Natural killer cell (primary cell): ENCODE measurements at regions not wholly inside any gene's neighbourhood (a gene's known extent, or its start where the extent isn't known, plus 50 kb on each side); places are given as distances from the start of the nearest gene placed in this dataset.
"Not testable (repeated sequence)": the region's sequence is repeated elsewhere in the genome, so short reads cannot be mapped to it uniquely, and the experiment has no call there.

ENCODE experiments used
- ATAC-seq, 3 donors: fragments of 150-1000 bp in 2 of 3; fragments of 200-7000 bp in 1 of 3; cut with Tn5 transposase; 1 replicate in 1 of 3; 2 replicates in 2 of 3; pipeline ENCODE4 v1.10.0; 2021; ENCODE audit warnings: mild to moderate bottlenecking in 2 of 3, moderate library complexity in 2 of 3
- DNase-seq, 2 donors: peaks; one replicate each; pipeline versions ENCODE4 v3.0.0 to v3.0.0-alpha.2; 2013 to 2021; ENCODE audit warnings: mixed read lengths in 1 of 2
- H3K27ac ChIP-seq: one replicate; pipeline ENCODE4 v1.5.1; 2013; ENCODE audit warnings: mild to moderate bottlenecking, low read length
- H3K27me3 ChIP-seq: one replicate; pipeline ENCODE4 v1.6.1; 2013; ENCODE audit warnings: low read length; ENCODE audit not compliant: control insufficient read depth, insufficient read depth
- H3K36me3 ChIP-seq: one replicate; pipeline ENCODE4 v1.6.1; 2013; ENCODE audit warnings: low read length; ENCODE audit not compliant: control insufficient read depth, insufficient read depth
- H3K4me1 ChIP-seq: one replicate; pipeline ENCODE4 v1.6.1; 2013; ENCODE audit warnings: low read length; ENCODE audit not compliant: control insufficient read depth, insufficient read depth
- H3K4me3 ChIP-seq: one replicate; pipeline ENCODE4 v1.5.1; 2013; ENCODE audit warnings: low read length
- H3K9me3 ChIP-seq: one replicate; pipeline ENCODE4 v1.6.1; 2013; ENCODE audit warnings: low read length; ENCODE audit not compliant: control insufficient read depth, insufficient read depth
- H3K27ac Mint-ChIP-seq, 2 donors: one replicate each; pipeline ENCODE4 v1.8.0; 2022; ENCODE audit warnings: mild to moderate bottlenecking in 2 of 2, mixed read lengths in 2 of 2, moderate library complexity in 1 of 2
- H3K27me3 Mint-ChIP-seq, 2 donors: one replicate each; pipeline ENCODE4 v1.8.0; 2022; ENCODE audit warnings: low read depth in 2 of 2, mixed read lengths in 2 of 2
- H3K36me3 Mint-ChIP-seq: one replicate; pipeline ENCODE4 v1.8.0; 2022; ENCODE audit warnings: mixed read lengths
- H3K4me1 Mint-ChIP-seq, 2 donors: one replicate each; pipeline ENCODE4 v1.8.0; 2022; ENCODE audit warnings: mixed read lengths in 2 of 2
- H3K4me3 Mint-ChIP-seq: one replicate; pipeline ENCODE4 v1.8.0; 2022; ENCODE audit warnings: mild to moderate bottlenecking, moderate library complexity, mixed read lengths
- H3K9me3 Mint-ChIP-seq, 2 donors: one replicate each; pipeline ENCODE4 v1.8.0; 2022; ENCODE audit warnings: mixed read lengths in 2 of 2
- WGBS: methylation state at CpG from one replicate; pipeline ENCODE4 v1.1.7; 2013; ENCODE audit warnings: missing lambda C conversion rate; ENCODE audit not compliant: insufficient coverage; 5-methylcytosine and 5-hydroxymethylcytosine counted together
- intact Hi-C: fragments of 100-400 bp; cut with micrococcal nuclease; formaldehyde crosslinking; loops from one replicate; pipeline ENCODE4 v1.14.2; 2022
- TF ChIP-seq, protein P1 (sequence below): fragments of 200-600 bp; IDR thresholded peaks from one replicate; pipeline ENCODE4 v1.8.0; 2022; ENCODE audit warnings: antibody characterized with exemption

DNA sequence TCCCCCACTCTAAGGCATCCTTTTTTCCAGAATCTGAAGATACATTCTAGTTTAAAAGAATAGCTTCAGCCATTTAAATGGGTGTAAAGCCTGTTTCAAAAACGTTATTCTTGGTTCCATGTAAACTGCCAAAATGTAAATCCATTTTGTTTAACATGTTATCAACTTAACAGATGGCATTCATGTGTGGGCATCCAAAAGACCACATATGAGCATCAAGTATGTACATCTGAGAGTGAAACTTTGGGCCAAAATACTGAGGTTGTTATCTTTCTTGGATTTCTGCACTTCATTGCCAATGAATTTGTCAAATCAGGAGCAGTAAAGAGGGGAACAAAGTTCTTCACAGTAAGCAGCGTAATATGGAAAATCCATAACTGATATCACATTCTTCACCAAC is 395.4 kb downstream of the ZNF804A start:
- H3K36me3 ChIP-seq, result no peaks in the 10 kb centered on the region
- Mint-ChIP-seq H3K36me3 (no peaks in the 10 kb centered on the region), H3K9me3 (peaks cover 8 to 10% of the 10 kb centered on the region in 2 donors), H3K27ac (no peak overlapping the region), H3K27me3 (no peaks in the 10 kb centered on the region), H3K4me3 (no peak overlapping the region), H3K4me1 (no peaks in the 10 kb centered on the region)
- no peak overlapping the region for H3K27ac ChIP-seq
- DNase-seq (no peak), ATAC-seq (no peak)
- no CpG with 5 or more reads among the region's 2 CpGs for WGBS
- TF ChIP-seq, protein P1, sequence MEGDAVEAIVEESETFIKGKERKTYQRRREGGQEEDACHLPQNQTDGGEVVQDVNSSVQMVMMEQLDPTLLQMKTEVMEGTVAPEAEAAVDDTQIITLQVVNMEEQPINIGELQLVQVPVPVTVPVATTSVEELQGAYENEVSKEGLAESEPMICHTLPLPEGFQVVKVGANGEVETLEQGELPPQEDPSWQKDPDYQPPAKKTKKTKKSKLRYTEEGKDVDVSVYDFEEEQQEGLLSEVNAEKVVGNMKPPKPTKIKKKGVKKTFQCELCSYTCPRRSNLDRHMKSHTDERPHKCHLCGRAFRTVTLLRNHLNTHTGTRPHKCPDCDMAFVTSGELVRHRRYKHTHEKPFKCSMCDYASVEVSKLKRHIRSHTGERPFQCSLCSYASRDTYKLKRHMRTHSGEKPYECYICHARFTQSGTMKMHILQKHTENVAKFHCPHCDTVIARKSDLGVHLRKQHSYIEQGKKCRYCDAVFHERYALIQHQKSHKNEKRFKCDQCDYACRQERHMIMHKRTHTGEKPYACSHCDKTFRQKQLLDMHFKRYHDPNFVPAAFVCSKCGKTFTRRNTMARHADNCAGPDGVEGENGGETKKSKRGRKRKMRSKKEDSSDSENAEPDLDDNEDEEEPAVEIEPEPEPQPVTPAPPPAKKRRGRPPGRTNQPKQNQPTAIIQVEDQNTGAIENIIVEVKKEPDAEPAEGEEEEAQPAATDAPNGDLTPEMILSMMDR, result no peak
- H3K27me3 ChIP-seq, result no peaks in the 10 kb centered on the region
- H3K4me3 ChIP-seq, result no peak overlapping the region
- intact Hi-C loops, result no loop called here
- H3K9me3 ChIP-seq, result peaks cover 6% of the 10 kb centered on the region
- no peaks in the 10 kb centered on the region for H3K4me1 ChIP-seq

DNA sequence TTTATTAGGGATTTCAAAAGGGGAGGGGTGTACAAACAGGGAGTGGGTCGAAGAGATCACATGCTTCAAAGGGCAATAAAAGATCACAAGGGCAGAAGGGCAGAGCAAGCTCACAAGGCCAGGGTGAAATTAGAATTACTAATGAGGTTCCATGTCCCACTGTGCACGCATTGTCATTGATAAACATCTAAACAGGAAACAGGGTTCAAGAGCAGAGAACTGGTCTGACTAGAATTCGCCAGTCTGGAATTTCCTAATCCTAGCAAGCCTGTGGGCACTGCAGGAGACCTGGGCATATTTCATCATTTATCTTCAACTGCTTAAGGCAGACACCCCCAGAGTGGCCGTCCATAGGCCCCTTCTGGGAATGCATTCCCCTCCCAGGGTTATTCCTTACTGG is 408.2 kb downstream of the ZNF804A start:
- Histone ChIP-seq H3K4me1 (no peaks in the 10 kb centered on the region), H3K27me3 (no peaks in the 10 kb centered on the region), H3K36me3 (no peaks in the 10 kb centered on the region), H3K9me3 (no peaks in the 10 kb centered on the region), H3K27ac (no peak overlapping the region), H3K4me3 (no peak overlapping the region)
- ATAC-seq, result no peak
- Mint-ChIP-seq H3K27ac (no peak overlapping the region), H3K9me3 (peaks cover 18 to 49% of the 10 kb centered on the region in 2 donors), H3K4me3 (no peak overlapping the region), H3K4me1 (no peaks in the 10 kb centered on the region), H3K27me3 (no peaks in the 10 kb centered on the region), H3K36me3 (peaks cover 13% of the 10 kb centered on the region)
- DNase-seq, result no peak
- TF ChIP-seq, protein P1, result no peak
- 77% methylated on average over 4 of the region's 4 CpGs for WGBS
- intact Hi-C loops, result no loop called here

DNA sequence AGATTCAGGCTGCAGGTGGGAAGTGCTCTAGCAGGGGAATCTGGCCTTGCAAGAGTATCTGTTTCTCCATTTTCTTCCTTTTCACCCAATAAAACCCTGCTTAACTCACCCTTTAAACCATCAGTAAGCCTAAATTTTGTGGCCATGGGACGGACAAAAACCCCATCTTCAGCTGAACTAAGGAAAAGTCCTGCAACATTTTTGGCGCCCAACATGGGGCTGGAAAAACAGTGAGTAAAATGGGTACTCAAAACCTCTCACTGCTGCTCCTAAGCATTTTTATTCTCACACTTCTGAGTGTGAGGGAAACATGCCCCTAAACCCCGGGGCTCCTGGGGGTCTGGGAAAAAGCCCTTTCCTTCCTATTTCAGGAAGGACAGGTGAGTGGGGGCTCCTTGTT is 414.3 kb downstream of the ZNF804A start:
- 100% methylated on average over 2 of the region's 3 CpGs for WGBS
- Mint-ChIP-seq H3K27ac (no peak overlapping the region), H3K4me1 (no peaks in the 10 kb centered on the region), H3K4me3 (no peak overlapping the region), H3K36me3 (peaks cover 22% of the 10 kb centered on the region), H3K9me3 (peaks cover 19 to 36% of the 10 kb centered on the region in 2 donors), H3K27me3 (no peaks in the 10 kb centered on the region)
- DNase-seq (no peak), ATAC-seq (no peak)
- no peaks in the 10 kb centered on the region for H3K27me3 ChIP-seq
- TF ChIP-seq, protein P1, result no peak
- intact Hi-C loops, result no loop called here
- no peaks in the 10 kb centered on the region for H3K4me1 ChIP-seq
- no peak overlapping the region for H3K27ac ChIP-seq
- H3K4me3 ChIP-seq, result no peak overlapping the region
- H3K36me3 ChIP-seq, result no peaks in the 10 kb centered on the region
- H3K9me3 ChIP-seq, result peaks cover 13% of the 10 kb centered on the region

GRCh38 chr2:185014076-185014475 is 415.7 kb downstream of the ZNF804A start:
- H3K27me3 ChIP-seq, result no peaks in the 10 kb centered on the region
- Mint-ChIP-seq H3K36me3 (peaks cover 22% of the 10 kb centered on the region), H3K4me1 (no peaks in the 10 kb centered on the region), H3K9me3 (peaks cover 18 to 27% of the 10 kb centered on the region in 2 donors), H3K4me3 (no peak overlapping the region), H3K27me3 (no peaks in the 10 kb centered on the region), H3K27ac (no peak overlapping the region)
- H3K27ac ChIP-seq, result no peak overlapping the region
- H3K4me1 ChIP-seq, result no peaks in the 10 kb centered on the region
- intact Hi-C loops, result no loop called here
- no peak overlapping the region for H3K4me3 ChIP-seq
- DNase-seq (no peak), ATAC-seq (no peak)
- no peaks in the 10 kb centered on the region for H3K36me3 ChIP-seq
- H3K9me3 ChIP-seq, result peaks cover 13% of the 10 kb centered on the region
- TF ChIP-seq, protein P1, result no peak

DNA sequence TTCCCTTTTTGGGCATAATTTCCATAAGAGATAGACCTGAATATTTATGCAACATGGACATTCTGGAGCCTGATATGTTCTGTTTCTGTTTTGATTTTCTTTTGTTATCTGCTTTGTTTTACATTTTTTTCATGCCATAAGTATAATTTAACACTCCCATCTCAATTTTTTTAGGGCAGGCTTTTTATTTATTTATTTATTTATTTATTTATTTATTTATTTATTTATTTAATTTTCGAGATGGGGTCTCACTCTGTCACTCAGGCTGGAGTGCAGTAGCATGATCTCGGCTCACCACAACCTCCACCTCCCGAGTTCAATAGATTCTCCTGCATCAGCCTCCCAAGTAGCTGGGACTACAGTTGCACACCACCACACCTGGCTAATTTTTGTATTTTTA is 427.6 kb downstream of the ZNF804A start:
- H3K4me3 ChIP-seq, H3K27ac Mint-ChIP-seq, H3K9me3 ChIP-seq, ATAC-seq, H3K27me3 Mint-ChIP-seq, H3K27ac ChIP-seq, H3K36me3 ChIP-seq, H3K4me3 Mint-ChIP-seq, H3K4me1 ChIP-seq, intact Hi-C loops, H3K4me1 Mint-ChIP-seq, DNase-seq, H3K27me3 ChIP-seq, H3K36me3 Mint-ChIP-seq: not testable (repeated sequence)
- H3K9me3 Mint-ChIP-seq, result peaks cover 21 to 25% of the 10 kb centered on the region in 2 donors
- 87% methylated on average over 3 of the region's 3 CpGs for WGBS
